ENCODE measurements at regions not wholly inside any gene's neighbourhood (a gene's known extent, or its start where the extent isn't known, plus 50 kb on each side); places are given as distances from the start of the nearest gene placed in this dataset.
A peak's percentile ranks its signal among the peaks of the same experiment; 100 is the strongest.
"Not testable (repeated sequence)": the region's sequence is repeated elsewhere in the genome, so short reads cannot be mapped to it uniquely, and the experiment has no call there.

- H3K9me3 ChIP-seq (ENCODE audit: control insufficient read depth, low read length): no peaks in the 10 kb centered on the region
- peaks cover 94% of the 10 kb centered on the region for H3K36me3 ChIP-seq (ENCODE audit: control insufficient read depth, insufficient read depth, low read length, severe bottlenecking)
- peak; percentile 64 for DNase-seq (ENCODE audit: low read depth)
- peak overlapping the region; percentile 67 for H3K4me3 ChIP-seq (ENCODE audit: low read length)
- peak overlapping the region; percentile 86 for H3K9ac ChIP-seq (ENCODE audit: low read length)
- peaks cover 52% of the 10 kb centered on the region for H3K4me1 ChIP-seq (ENCODE audit: control insufficient read depth, insufficient read depth, low read length)
- H3K27me3 ChIP-seq (replicated peaks; ENCODE audit: control insufficient read depth, insufficient read depth, low read length): no peaks in the 10 kb centered on the region
Observed at GRCh38 chr9:92242260-92243136, 51.0 kb downstream of the IARS1 start.

GRCh38 chr9:92236915-92237314, 56.6 kb downstream of the IARS1 start:
- H3K9me3 ChIP-seq (ENCODE audit: control insufficient read depth, low read length): no peaks in the 10 kb centered on the region
- H3K4me1 ChIP-seq (ENCODE audit: control insufficient read depth, insufficient read depth, low read length): peaks cover 9% of the 10 kb centered on the region
- no peaks in the 10 kb centered on the region for H3K27me3 ChIP-seq (replicated peaks; ENCODE audit: control insufficient read depth, insufficient read depth, low read length)
- peaks cover 93% of the 10 kb centered on the region for H3K36me3 ChIP-seq (ENCODE audit: control insufficient read depth, insufficient read depth, low read length, severe bottlenecking)
- no peak for DNase-seq (ENCODE audit: low read depth)
- H3K9ac ChIP-seq (ENCODE audit: low read length): no peak overlapping the region
- H3K4me3 ChIP-seq (ENCODE audit: low read length): no peak overlapping the region

- Histone ChIP-seq H3K9ac (ENCODE audit: low read length) (no peak overlapping the region), H3K4me3 (ENCODE audit: low read length) (no peak overlapping the region), H3K4me1 (ENCODE audit: control insufficient read depth, insufficient read depth, low read length) (peaks cover 5% of the 10 kb centered on the region), H3K27me3 (replicated peaks; ENCODE audit: control insufficient read depth, insufficient read depth, low read length) (no peaks in the 10 kb centered on the region), H3K9me3 (ENCODE audit: control insufficient read depth, low read length) (no peaks in the 10 kb centered on the region), H3K36me3 (ENCODE audit: control insufficient read depth, insufficient read depth, low read length, severe bottlenecking) (peaks cover 92% of the 10 kb centered on the region)
- no peak for DNase-seq (ENCODE audit: low read depth)
Observed at GRCh38 chr9:92236465-92236864, 57.0 kb downstream of the IARS1 start.

GRCh38 chr9:92234514-92234913, 59.0 kb downstream of the IARS1 start:
- H3K9ac ChIP-seq (ENCODE audit: low read length): no peak overlapping the region

GRCh38 chr9:92232190-92232589, 61.3 kb downstream of the IARS1 start:
- Histone ChIP-seq H3K9ac (ENCODE audit: low read length) (no peak overlapping the region), H3K27me3 (replicated peaks; ENCODE audit: control insufficient read depth, insufficient read depth, low read length) (no peaks in the 10 kb centered on the region), H3K36me3 (ENCODE audit: control insufficient read depth, insufficient read depth, low read length, severe bottlenecking) (peaks cover 83% of the 10 kb centered on the region), H3K4me3 (ENCODE audit: low read length) (no peak overlapping the region), H3K9me3 (ENCODE audit: control insufficient read depth, low read length) (no peaks in the 10 kb centered on the region), H3K4me1 (ENCODE audit: control insufficient read depth, insufficient read depth, low read length) (no peaks in the 10 kb centered on the region)
- no peak for DNase-seq (ENCODE audit: low read depth)

More at GRCh38 chr9:92234514-92234913, 59.0 kb downstream of the IARS1 start:
- H3K4me3 ChIP-seq (ENCODE audit: low read length): no peak overlapping the region
- peaks cover 89% of the 10 kb centered on the region for H3K36me3 ChIP-seq (ENCODE audit: control insufficient read depth, insufficient read depth, low read length, severe bottlenecking)
- no peaks in the 10 kb centered on the region for H3K4me1 ChIP-seq (ENCODE audit: control insufficient read depth, insufficient read depth, low read length)
- no peaks in the 10 kb centered on the region for H3K27me3 ChIP-seq (replicated peaks; ENCODE audit: control insufficient read depth, insufficient read depth, low read length)
- no peak for DNase-seq (ENCODE audit: low read depth)
- H3K9me3 ChIP-seq (ENCODE audit: control insufficient read depth, low read length): no peaks in the 10 kb centered on the region

- Histone ChIP-seq H3K4me1 (ENCODE audit: control insufficient read depth, insufficient read depth, low read length) (peaks cover 3% of the 10 kb centered on the region), H3K9ac (ENCODE audit: low read length) (no peak overlapping the region), H3K4me3 (ENCODE audit: low read length) (no peak overlapping the region), H3K27me3 (replicated peaks; ENCODE audit: control insufficient read depth, insufficient read depth, low read length) (no peaks in the 10 kb centered on the region), H3K9me3 (ENCODE audit: control insufficient read depth, low read length) (no peaks in the 10 kb centered on the region), H3K36me3 (ENCODE audit: control insufficient read depth, insufficient read depth, low read length, severe bottlenecking) (peaks cover 84% of the 10 kb centered on the region)
- DNase-seq (ENCODE audit: low read depth): no peak
Observed at GRCh38 chr9:92228628-92229027, 64.9 kb downstream of the IARS1 start.

- DNase-seq (ENCODE audit: low read depth): no peak
- H3K27me3 ChIP-seq (replicated peaks; ENCODE audit: control insufficient read depth, insufficient read depth, low read length): no peaks in the 10 kb centered on the region
- no peak overlapping the region for H3K4me3 ChIP-seq (ENCODE audit: low read length)
- H3K4me1 ChIP-seq (ENCODE audit: control insufficient read depth, insufficient read depth, low read length): peaks cover 3% of the 10 kb centered on the region
- H3K36me3 ChIP-seq (ENCODE audit: control insufficient read depth, insufficient read depth, low read length, severe bottlenecking): peaks cover 77% of the 10 kb centered on the region
- H3K9ac ChIP-seq (ENCODE audit: low read length): no peak overlapping the region
- H3K9me3 ChIP-seq (ENCODE audit: control insufficient read depth, low read length): no peaks in the 10 kb centered on the region
Observed at GRCh38 chr9:92224177-92224576, 69.3 kb downstream of the IARS1 start.

- H3K9me3 ChIP-seq (ENCODE audit: control insufficient read depth, low read length): no peaks in the 10 kb centered on the region
- DNase-seq (ENCODE audit: low read depth): no peak
- no peak overlapping the region for H3K4me3 ChIP-seq (ENCODE audit: low read length)
- H3K9ac ChIP-seq (ENCODE audit: low read length): no peak overlapping the region
- peaks cover 73% of the 10 kb centered on the region for H3K36me3 ChIP-seq (ENCODE audit: control insufficient read depth, insufficient read depth, low read length, severe bottlenecking)
- peaks cover 3% of the 10 kb centered on the region for H3K4me1 ChIP-seq (ENCODE audit: control insufficient read depth, insufficient read depth, low read length)
- no peaks in the 10 kb centered on the region for H3K27me3 ChIP-seq (replicated peaks; ENCODE audit: control insufficient read depth, insufficient read depth, low read length)
Observed at GRCh38 chr9:92223758-92224157, 69.7 kb downstream of the IARS1 start.

- peaks cover 64% of the 10 kb centered on the region for H3K36me3 ChIP-seq (ENCODE audit: control insufficient read depth, insufficient read depth, low read length, severe bottlenecking)
Observed at GRCh38 chr9:92208693-92209524, 84.6 kb downstream of the IARS1 start.

GRCh38 chr9:92206488-92206887, 87.0 kb downstream of the IARS1 start:
- DNase-seq (ENCODE audit: low read depth): no peak
- no peak overlapping the region for H3K9ac ChIP-seq (ENCODE audit: low read length)
- no peak overlapping the region for H3K4me3 ChIP-seq (ENCODE audit: low read length)
- no peaks in the 10 kb centered on the region for H3K9me3 ChIP-seq (ENCODE audit: control insufficient read depth, low read length)
- no peaks in the 10 kb centered on the region for H3K27me3 ChIP-seq (replicated peaks; ENCODE audit: control insufficient read depth, insufficient read depth, low read length)
- H3K4me1 ChIP-seq (ENCODE audit: control insufficient read depth, insufficient read depth, low read length): no peaks in the 10 kb centered on the region
- peaks cover 44% of the 10 kb centered on the region for H3K36me3 ChIP-seq (ENCODE audit: control insufficient read depth, insufficient read depth, low read length, severe bottlenecking)

More at GRCh38 chr9:92208693-92209524, 84.6 kb downstream of the IARS1 start:
- no peaks in the 10 kb centered on the region for H3K9me3 ChIP-seq (ENCODE audit: control insufficient read depth, low read length)
- H3K4me3 ChIP-seq (ENCODE audit: low read length): no peak overlapping the region
- H3K4me1 ChIP-seq (ENCODE audit: control insufficient read depth, insufficient read depth, low read length): peaks cover 11% of the 10 kb centered on the region
- DNase-seq (ENCODE audit: low read depth): no peak
- no peaks in the 10 kb centered on the region for H3K27me3 ChIP-seq (replicated peaks; ENCODE audit: control insufficient read depth, insufficient read depth, low read length)
- H3K9ac ChIP-seq (ENCODE audit: low read length): no peak overlapping the region

GRCh38 chr9:92203887-92204286, 88.7 kb upstream of the SPTLC1 start:
- H3K36me3 ChIP-seq (ENCODE audit: control insufficient read depth, insufficient read depth, low read length, severe bottlenecking): peaks cover 18% of the 10 kb centered on the region
- H3K27me3 ChIP-seq (replicated peaks; ENCODE audit: control insufficient read depth, insufficient read depth, low read length); H3K9me3 ChIP-seq (ENCODE audit: control insufficient read depth, low read length); H3K4me1 ChIP-seq (ENCODE audit: control insufficient read depth, insufficient read depth, low read length); DNase-seq (ENCODE audit: low read depth); H3K9ac ChIP-seq (ENCODE audit: low read length); H3K4me3 ChIP-seq (ENCODE audit: low read length): not testable (repeated sequence)
